Breast epithelium (tissue), 4 donors: ENCODE measurements at regions not wholly inside any gene's neighbourhood (a gene's known extent, or its start where the extent isn't known, plus 50 kb on each side); places are given as distances from the start of the nearest gene placed in this dataset.

Experiments used
- DNase-seq, 2 donors: peaks; one replicate each; pipeline ENCODE4 v3.0.0-alpha.2; 2019; ENCODE audit warnings: low spot score in 2 of 2
- H3K27ac ChIP-seq, 2 donors: fragments of 200-600 bp; sonication (generic) in 1 of 2; one replicate each; pipeline ENCODE4 v1.5.1; 2016 to 2019; ENCODE audit warnings: mild to moderate bottlenecking in 1 of 2
- H3K27me3 ChIP-seq, 2 donors: fragments of 200-600 bp; sonication (generic) in 1 of 2; one replicate each; pipeline versions ENCODE4 v1.5.1 to v1.6.0; 2017 to 2019; ENCODE audit warnings: control low read depth in 1 of 2, mild to moderate bottlenecking in 1 of 2
- H3K36me3 ChIP-seq: fragments of 200-600 bp; one replicate; pipeline ENCODE4 v1.5.1; 2019
- H3K4me1 ChIP-seq, 2 donors: fragments of 200-600 bp; sonication (generic); one replicate each; pipeline ENCODE4 v1.5.1; 2016 to 2019; ENCODE audit warnings: control low read depth in 1 of 2
- H3K4me3 ChIP-seq, 3 donors: fragments of 200-600 bp; sonication (generic); 1 replicate in 2 of 3; 2 replicates in 1 of 3; pipeline ENCODE4 v1.5.1; 2016 to 2019; ENCODE audit warnings: mild to moderate bottlenecking in 3 of 3, moderate library complexity in 2 of 3
- H3K9me3 ChIP-seq, 2 donors: fragments of 200-600 bp; sonication (generic) in 1 of 2; one replicate each; pipeline ENCODE4 v1.5.1; 2016 to 2019; ENCODE audit warnings: control low read depth in 1 of 2
- CTCF ChIP-seq, 3 donors: fragments of 450-650 bp; IDR thresholded peaks; one replicate each; pipeline ENCODE4 v1.5.1; 2016 to 2017; ENCODE audit warnings: antibody characterized with exemption in 3 of 3, mild to moderate bottlenecking in 3 of 3, moderate library complexity in 3 of 3
- POLR2A ChIP-seq: fragments of 450-650 bp; IDR thresholded peaks from one replicate; pipeline ENCODE4 v1.6.1; 2016; ENCODE audit warnings: antibody characterized with exemption, mild to moderate bottlenecking, moderate library complexity
- POLR2AphosphoS5 ChIP-seq, 3 donors: sonication (generic); formaldehyde crosslinking; IDR thresholded peaks; one replicate each; pipeline ENCODE4 v1.6.1; 2017; ENCODE audit warnings: antibody characterized with exemption in 3 of 3
- intact Hi-C: fragments of 100-400 bp; cut with DNase I; formaldehyde crosslinking; loops from one replicate; pipeline ENCODE4 v1.15.1; 2023; ENCODE audit warnings: low total_unique reads

DNA sequence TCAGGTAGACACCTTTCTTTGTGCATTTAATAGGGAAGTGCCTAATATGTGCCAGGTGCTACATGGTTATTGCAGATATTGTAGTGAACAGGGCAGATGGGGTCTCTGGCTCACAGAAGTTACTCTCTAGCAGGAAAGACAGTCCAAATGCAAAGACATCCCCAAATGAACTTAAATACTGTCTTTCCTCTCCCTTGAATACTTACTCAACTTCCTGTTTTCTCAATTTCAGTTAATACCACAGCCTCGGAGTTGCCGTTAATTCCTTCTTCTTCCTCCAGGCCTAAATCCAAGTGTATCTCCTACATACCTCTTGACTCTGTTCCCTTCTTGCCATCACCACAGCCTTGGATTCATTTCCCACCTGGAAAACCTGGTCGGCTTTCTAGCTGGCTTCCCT, 134.3 kb upstream of the SESN3 start:
- no peaks in the 10 kb centered on the region for H3K9me3 ChIP-seq
- no peak for DNase-seq
- no peaks in the 10 kb centered on the region for H3K4me1 ChIP-seq
- no peak overlapping the region for H3K4me3 ChIP-seq
- intact Hi-C loops, result no loop called here
- TF ChIP-seq POLR2AphosphoS5 (IDR thresholded peaks at IDR 0.05) (no peak), CTCF (IDR thresholded peaks at IDR 0.05) (no peak), POLR2A (no peak)
- H3K27me3 ChIP-seq, result no peaks in the 10 kb centered on the region
- H3K27ac ChIP-seq, result no peak overlapping the region
- no peaks in the 10 kb centered on the region for H3K36me3 ChIP-seq

GRCh38 chr11:95364324-95365295, 133.6 kb upstream of the SESN3 start:
- Histone ChIP-seq H3K9me3 (no peaks in the 10 kb centered on the region), H3K27me3 (no peaks in the 10 kb centered on the region), H3K36me3 (no peaks in the 10 kb centered on the region), H3K4me1 (no peaks in the 10 kb centered on the region), H3K4me3 (no peak overlapping the region), H3K27ac (no peak overlapping the region)
- intact Hi-C loops, result no loop called here
- DNase-seq, result no peak
- TF ChIP-seq POLR2AphosphoS5 (IDR thresholded peaks at IDR 0.05) (no peak), POLR2A (no peak), CTCF (IDR thresholded peaks at IDR 0.05) (no peak)

- Histone ChIP-seq H3K4me3 (no peak overlapping the region), H3K36me3 (no peaks in the 10 kb centered on the region), H3K27me3 (no peaks in the 10 kb centered on the region), H3K27ac (no peak overlapping the region), H3K9me3 (no peaks in the 10 kb centered on the region), H3K4me1 (no peaks in the 10 kb centered on the region)
- DNase-seq, result no peak
- no peak for TF ChIP-seq POLR2A
- no peak for TF ChIP-seq POLR2AphosphoS5 (IDR thresholded peaks at IDR 0.05)
- no peak for TF ChIP-seq CTCF (IDR thresholded peaks at IDR 0.05)
- intact Hi-C loops, result no loop called here
Measured at GRCh38 chr11:95363708-95364107, 132.7 kb upstream of the SESN3 start.

DNA sequence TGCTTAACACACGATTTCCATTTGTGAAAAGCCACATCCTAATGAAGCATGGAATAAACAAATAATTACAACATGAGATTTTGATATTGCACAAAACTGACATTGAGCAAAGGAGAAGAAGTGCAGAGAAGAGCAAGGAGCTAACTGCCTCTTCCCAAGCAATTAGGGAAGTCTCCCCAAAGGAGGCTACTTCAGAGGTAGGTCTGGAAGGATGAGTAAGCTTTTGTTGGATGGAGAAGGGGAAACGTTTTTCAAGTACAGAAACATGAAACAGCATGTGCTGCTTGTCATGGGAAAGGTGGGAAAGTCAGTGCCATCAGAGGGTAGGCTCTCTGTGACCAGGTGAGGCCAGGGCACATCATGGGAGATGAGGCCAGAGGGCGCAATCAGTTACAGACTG, 132.2 kb upstream of the SESN3 start:
- H3K27ac ChIP-seq, result no peak overlapping the region
- H3K36me3 ChIP-seq, result no peaks in the 10 kb centered on the region
- TF ChIP-seq POLR2AphosphoS5 (IDR thresholded peaks at IDR 0.05), result no peak
- TF ChIP-seq CTCF (IDR thresholded peaks at IDR 0.05), result no peak
- TF ChIP-seq POLR2A, result no peak
- intact Hi-C loops, result no loop called here
- H3K4me1 ChIP-seq, result no peaks in the 10 kb centered on the region
- no peak for DNase-seq
- no peak overlapping the region for H3K4me3 ChIP-seq
- no peaks in the 10 kb centered on the region for H3K9me3 ChIP-seq
- no peaks in the 10 kb centered on the region for H3K27me3 ChIP-seq

DNA sequence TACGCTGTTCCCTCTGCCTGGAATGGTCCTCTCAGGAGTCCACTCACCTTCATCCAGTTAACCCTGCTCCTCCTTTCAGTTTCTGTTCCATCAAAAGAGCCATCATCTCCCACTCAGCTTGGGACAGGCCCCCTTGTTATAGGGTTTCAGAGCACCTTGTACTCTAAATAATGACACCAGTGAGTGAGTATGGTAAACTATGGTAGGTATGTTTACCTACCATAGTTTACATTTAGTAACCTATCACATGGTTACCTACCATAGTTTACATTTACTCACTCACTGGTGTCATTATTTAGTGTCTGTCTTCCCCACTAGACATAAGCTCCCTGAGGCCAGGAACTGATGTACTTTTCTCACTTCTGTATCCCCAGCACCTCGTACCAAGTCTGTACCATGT, 130.2 kb upstream of the SESN3 start:
- Histone ChIP-seq H3K36me3 (no peaks in the 10 kb centered on the region), H3K27me3 (no peaks in the 10 kb centered on the region), H3K9me3 (no peaks in the 10 kb centered on the region), H3K4me1 (no peaks in the 10 kb centered on the region), H3K27ac (no peak overlapping the region), H3K4me3 (no peak overlapping the region)
- intact Hi-C loops, result no loop called here
- DNase-seq, result no peak
- TF ChIP-seq CTCF (IDR thresholded peaks at IDR 0.05) (no peak), POLR2A (no peak), POLR2AphosphoS5 (IDR thresholded peaks at IDR 0.05) (no peak)
